HEK293 (cell line): ENCODE measurements at regions not wholly inside any gene's neighbourhood (a gene's known extent, or its start where the extent isn't known, plus 50 kb on each side); places are given as distances from the start of the nearest gene placed in this dataset.
"Not testable (repeated sequence)": the region's sequence is repeated elsewhere in the genome, so short reads cannot be mapped to it uniquely, and the experiment has no call there.

Experiments
- CTCF ChIA-PET: fragments of 350-600 bp; formaldehyde crosslinking; extraction: SDS; loops from one replicate; lab custom pipeline; 2021; ENCODE audit warnings: antibody characterized with exemption; lab: Yijun Ruan, JAX
- POLR2A ChIA-PET: fragments of 300-600 bp; formaldehyde crosslinking; extraction: SDS; loops from one replicate; lab custom pipeline; 2020; ENCODE audit warnings: antibody characterized with exemption, inconsistent platforms; lab: Yijun Ruan, JAX
- H3K27ac ChIP-seq: fragments of 200-500 bp; sonication (Bioruptor generic); 2 replicates; pipeline ENCODE4 v1.5.1; 2014; ENCODE audit warnings: low read depth, low read length, control low read depth, inconsistent platforms; ENCODE audit errors: extremely low read depth
- H3K36me3 ChIP-seq, 2 experiments: fragments of 200-500 bp in 1 of 2; sonication (Bioruptor generic) in 1 of 2; 1 replicate in 1 of 2; 2 replicates in 1 of 2; pipeline ENCODE4 v1.5.1; 2014 to 2017; ENCODE audit warnings: inconsistent platforms in 2 of 2, low read length in 2 of 2; ENCODE audit not compliant: control insufficient read depth in 2 of 2, insufficient read depth in 1 of 2
- H3K4me1 ChIP-seq: fragments of 200-500 bp; sonication (Bioruptor generic); 2 replicates; pipeline ENCODE4 v1.5.1; 2014; ENCODE audit warnings: mild to moderate bottlenecking, low read length, inconsistent platforms; ENCODE audit not compliant: control insufficient read depth, insufficient read depth
- H3K4me3 ChIP-seq: 2 replicates; pipeline ENCODE4 v1.5.1; 2011; ENCODE audit warnings: low read depth, mild to moderate bottlenecking, control low read depth, low read length, moderate library complexity
- H3K9me3 ChIP-seq: fragments of 200-500 bp; sonication (Bioruptor generic); 2 replicates; pipeline ENCODE4 v1.5.1; 2014; ENCODE audit warnings: low read depth, low read length, inconsistent platforms; ENCODE audit not compliant: control insufficient read depth, insufficient read depth
- CTCF ChIP-seq: fragments of 450-650 bp; formaldehyde crosslinking; IDR thresholded peaks from 2 replicates; pipeline ENCODE4 v1.5.1; 2016; ENCODE audit warnings: missing biosample characterization, missing genetic modification characterization
- GLI4 ChIP-seq: fragments of 450-650 bp; formaldehyde crosslinking; IDR thresholded peaks from 2 replicates; pipeline ENCODE4 v1.5.1; 2016; ENCODE audit warnings: missing biosample characterization, missing genetic modification characterization
- KLF10 ChIP-seq: fragments of 450-650 bp; IDR thresholded peaks from 2 replicates; pipeline ENCODE4 v1.5.1; 2018; ENCODE audit warnings: missing biosample characterization, mild to moderate bottlenecking, missing genetic modification characterization
- KLF17 ChIP-seq: fragments of 450-650 bp; formaldehyde crosslinking; IDR thresholded peaks from 2 replicates; pipeline ENCODE4 v1.5.1; 2016; ENCODE audit warnings: missing biosample characterization, missing genetic modification characterization
- MEIS1 ChIP-seq: sonication (generic); formaldehyde crosslinking; IDR thresholded peaks from 2 replicates; pipeline ENCODE4 v1.8.1; 2022; ENCODE audit warnings: missing genetic modification reagents, mild to moderate bottlenecking, borderline replicate concordance
- PATZ1 ChIP-seq: fragments of 450-650 bp; formaldehyde crosslinking; IDR thresholded peaks from 2 replicates; pipeline ENCODE4 v1.5.1; 2016; ENCODE audit warnings: missing biosample characterization, missing genetic modification characterization
- TCF7L2 ChIP-seq: IDR thresholded peaks from 2 replicates; pipeline ENCODE4 v1.6.1; 2011; ENCODE audit warnings: low read depth, mild to moderate bottlenecking, inconsistent platforms, low read length, moderate library complexity, borderline replicate concordance
- TRIM28 ChIP-seq: IDR thresholded peaks from 2 replicates; pipeline ENCODE4 v1.6.1; 2011; ENCODE audit warnings: low read length, control low read depth, borderline replicate concordance
- ZBTB21 ChIP-seq: fragments of 450-650 bp; formaldehyde crosslinking; IDR thresholded peaks from 2 replicates; pipeline ENCODE4 v1.5.1; 2017; ENCODE audit warnings: missing biosample characterization, missing genetic modification characterization
- ZNF157 ChIP-seq: fragments of 450-650 bp; formaldehyde crosslinking; IDR thresholded peaks from 2 replicates; pipeline ENCODE4 v1.5.1; 2016; ENCODE audit warnings: missing biosample characterization, missing genetic modification characterization
- ZNF341 ChIP-seq: fragments of 450-650 bp; formaldehyde crosslinking; IDR thresholded peaks from 2 replicates; pipeline ENCODE4; 2016; ENCODE audit warnings: low read depth, missing biosample characterization, missing genetic modification characterization
- ZNF398 ChIP-seq: fragments of 450-650 bp; formaldehyde crosslinking; IDR thresholded peaks from 2 replicates; pipeline ENCODE4 v1.5.1; 2017; ENCODE audit warnings: missing biosample characterization, missing genetic modification characterization
- ZNF433 ChIP-seq: fragments of 450-650 bp; formaldehyde crosslinking; IDR thresholded peaks from 2 replicates; pipeline ENCODE4 v1.5.1; 2016; ENCODE audit warnings: missing biosample characterization, missing genetic modification characterization, low read depth
- ZNF514 ChIP-seq: fragments of 450-650 bp; formaldehyde crosslinking; IDR thresholded peaks from 2 replicates; pipeline ENCODE4 v1.5.1; 2016; ENCODE audit warnings: missing biosample characterization, missing genetic modification characterization
- ZNF521 ChIP-seq: fragments of 450-650 bp; formaldehyde crosslinking; IDR thresholded peaks from 2 replicates; pipeline ENCODE4 v1.5.1; 2017; ENCODE audit warnings: missing biosample characterization, mild to moderate bottlenecking, missing genetic modification characterization
- ZNF621 ChIP-seq: fragments of 450-650 bp; formaldehyde crosslinking; IDR thresholded peaks from 2 replicates; pipeline ENCODE4 v1.5.1; 2017; ENCODE audit warnings: missing biosample characterization, missing genetic modification characterization
- ZNF623 ChIP-seq: fragments of 450-650 bp; formaldehyde crosslinking; IDR thresholded peaks from 2 replicates; pipeline ENCODE4 v1.5.1; 2016; ENCODE audit warnings: missing biosample characterization, missing genetic modification characterization
- ZNF624 ChIP-seq: fragments of 450-650 bp; formaldehyde crosslinking; IDR thresholded peaks from 2 replicates; pipeline ENCODE4 v1.5.1; 2017; ENCODE audit warnings: missing biosample characterization, missing genetic modification characterization
- ZNF626 ChIP-seq: fragments of 450-650 bp; sonication (Bioruptor Pico); formaldehyde crosslinking; IDR thresholded peaks from 2 replicates; pipeline ENCODE4 v1.5.1; 2018; ENCODE audit warnings: missing biosample characterization, missing genetic modification characterization, inconsistent platforms
- ZNF76 ChIP-seq: fragments of 450-650 bp; formaldehyde crosslinking; IDR thresholded peaks from 2 replicates; pipeline ENCODE4; 2016; ENCODE audit warnings: low read depth, missing biosample characterization, missing genetic modification characterization, borderline replicate concordance
- ZNF777 ChIP-seq: fragments of 450-650 bp; formaldehyde crosslinking; IDR thresholded peaks from 2 replicates; pipeline ENCODE4 v1.5.1; 2017; ENCODE audit warnings: missing biosample characterization, missing genetic modification characterization, borderline replicate concordance
- ZSCAN23 ChIP-seq: fragments of 450-650 bp; formaldehyde crosslinking; IDR thresholded peaks from 2 replicates; pipeline ENCODE4 v1.5.1; 2016; ENCODE audit warnings: missing biosample characterization, missing genetic modification characterization
- TF ChIP-seq, protein P1 (sequence below): fragments of 450-650 bp; formaldehyde crosslinking; IDR thresholded peaks from 2 replicates; pipeline ENCODE4 v1.5.1; 2016; ENCODE audit warnings: missing biosample characterization, missing genetic modification characterization

- ChIA-PET CTCF (no interaction called here), POLR2A (no interaction called here)
- Histone ChIP-seq H3K9me3 (no peaks in the 10 kb centered on the region; the same call in 1 of the 2 replicates), H3K36me3 (no peaks in the 10 kb centered on the region), H3K27ac (no peak overlapping the region), H3K4me3 (no peak overlapping the region), H3K4me1 (no peaks in the 10 kb centered on the region)
- TF ChIP-seq ZNF623 (tag by site-specific recombination) (no peak), ZNF398 (tag by site-specific recombination) (no peak), ZNF621 (no peak), ZNF76 (no peak), ZNF521 (tag by site-specific recombination) (no peak), PATZ1 (tag by site-specific recombination) (no peak)
Measured at GRCh38 chr19:23470873-23471545, 75.7 kb upstream of the ZNF91 start.

- POLR2A ChIA-PET, H3K4me1 ChIP-seq, H3K4me3 ChIP-seq, CTCF ChIA-PET, H3K36me3 ChIP-seq, H3K27ac ChIP-seq, H3K9me3 ChIP-seq: not testable (repeated sequence)
Measured at GRCh38 chr19:23464349-23464748, 69.1 kb upstream of the ZNF91 start.

GRCh38 chr19:23461120-23461519 lies 65.8 kb upstream of the ZNF91 start:
- POLR2A ChIA-PET: no interaction called here
- no peak overlapping the region for H3K4me3 ChIP-seq
- H3K9me3 ChIP-seq: no peaks in the 10 kb centered on the region
- H3K27ac ChIP-seq: no peak overlapping the region
- H3K36me3 ChIP-seq: no peaks in the 10 kb centered on the region
- no peak for TF ChIP-seq ZNF341 (tag by site-specific recombination)
- no peak for TF ChIP-seq ZNF514 (tag by site-specific recombination)
- TF ChIP-seq KLF17: no peak
- TF ChIP-seq ZNF433 (tag by site-specific recombination): no peak
- TF ChIP-seq, protein P1, sequence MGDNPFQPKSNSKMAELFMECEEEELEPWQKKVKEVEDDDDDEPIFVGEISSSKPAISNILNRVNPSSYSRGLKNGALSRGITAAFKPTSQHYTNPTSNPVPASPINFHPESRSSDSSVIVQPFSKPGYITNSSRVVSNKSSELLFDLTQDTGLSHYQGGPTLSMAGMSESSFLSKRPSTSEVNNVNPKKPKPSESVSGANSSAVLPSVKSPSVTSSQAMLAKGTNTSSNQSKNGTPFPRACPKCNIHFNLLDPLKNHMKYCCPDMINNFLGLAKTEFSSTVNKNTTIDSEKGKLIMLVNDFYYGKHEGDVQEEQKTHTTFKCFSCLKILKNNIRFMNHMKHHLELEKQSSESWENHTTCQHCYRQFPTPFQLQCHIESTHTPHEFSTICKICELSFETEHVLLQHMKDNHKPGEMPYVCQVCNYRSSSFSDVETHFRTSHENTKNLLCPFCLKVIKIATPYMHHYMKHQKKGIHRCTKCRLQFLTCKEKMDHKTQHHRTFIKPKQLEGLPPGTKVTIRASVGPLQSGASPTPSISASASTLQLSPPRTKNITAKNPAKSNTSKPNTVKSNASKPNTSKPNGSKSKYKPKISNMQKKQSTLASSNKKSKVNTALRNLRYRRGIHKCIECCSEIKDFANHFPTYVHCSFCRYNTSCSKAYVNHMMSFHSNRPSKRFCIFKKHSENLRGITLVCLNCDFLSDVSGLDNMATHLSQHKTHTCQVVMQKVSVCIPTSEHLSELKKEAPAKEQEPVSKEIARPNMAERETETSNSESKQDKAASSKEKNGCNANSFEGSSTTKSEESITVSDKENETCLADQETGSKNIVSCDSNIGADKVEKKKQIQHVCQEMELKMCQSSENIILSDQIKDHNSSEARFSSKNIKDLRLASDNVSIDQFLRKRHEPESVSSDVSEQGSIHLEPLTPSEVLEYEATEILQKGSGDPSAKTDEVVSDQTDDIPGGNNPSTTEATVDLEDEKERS (tag by site-specific recombination): no peak
- no peak for TF ChIP-seq MEIS1 (CRISPR knock-in tag)
- no peak for TF ChIP-seq TRIM28
- TF ChIP-seq ZNF777 (tag by site-specific recombination): no peak
- no peak for TF ChIP-seq ZNF626 (tag by site-specific recombination)
- TF ChIP-seq GLI4 (tag by site-specific recombination): no peak
- TF ChIP-seq ZNF157: no peak
- TF ChIP-seq KLF10 (tag by site-specific recombination): no peak
- TF ChIP-seq TCF7L2: no peak
- no peak for TF ChIP-seq ZSCAN23 (tag by site-specific recombination)
- TF ChIP-seq ZNF521 (tag by site-specific recombination): no peak
- no peak for TF ChIP-seq CTCF
- no peak for TF ChIP-seq ZNF624
- TF ChIP-seq ZBTB21 (tag by site-specific recombination): no peak
- TF ChIP-seq, all 188 proteins: peak for 0
- H3K4me1 ChIP-seq: no peaks in the 10 kb centered on the region
- CTCF ChIA-PET: no interaction called here
